Inferior parietal cortex (tissue), 1 donor: ENCODE measurements at regions not wholly inside any gene's neighbourhood (a gene's known extent, or its start where the extent isn't known, plus 50 kb on each side); places are given as distances from the start of the nearest gene placed in this dataset.

Experiments used
- DNase-seq: peaks from one replicate; pipeline ENCODE4 v3.0.0-alpha.2; 2016; ENCODE audit errors: extremely low spot score

- DNase-seq, result no peak
These were observed 135.9 kb downstream of the PAH start for GRCh38 chr12:102781117-102781516.

- no peak for DNase-seq
These were observed 141.0 kb downstream of the PAH start for GRCh38 chr12:102776041-102776440.

GRCh38 chr12:102769323-102769916 lies 147.6 kb downstream of the PAH start:
- DNase-seq, result peak; percentile 83

GRCh38 chr12:102766961-102767360 lies 150.1 kb downstream of the PAH start:
- no peak for DNase-seq

- no peak for DNase-seq
These were observed 151.3 kb downstream of the PAH start for GRCh38 chr12:102765736-102766135.

GRCh38 chr12:102763471-102763870 lies 153.6 kb downstream of the PAH start:
- DNase-seq, result no peak

- DNase-seq, result no peak
These were observed 154.0 kb downstream of the PAH start for GRCh38 chr12:102763061-102763460.

GRCh38 chr12:102760322-102760721 lies 156.7 kb downstream of the PAH start:
- DNase-seq, result no peak

- DNase-seq, result no peak
These were observed 157.6 kb downstream of the PAH start for GRCh38 chr12:102759466-102759865.

GRCh38 chr12:102757882-102758226 lies 159.2 kb downstream of the PAH start:
- no peak for DNase-seq

GRCh38 chr12:102757154-102757881 lies 159.7 kb downstream of the PAH start:
- DNase-seq, result peak; percentile 34

GRCh38 chr12:102756530-102756929 lies 160.5 kb downstream of the PAH start:
- DNase-seq, result no peak

GRCh38 chr12:102755266-102755665 lies 161.8 kb downstream of the PAH start:
- no peak for DNase-seq

GRCh38 chr12:102753802-102754201 lies 163.2 kb downstream of the PAH start:
- no peak for DNase-seq

GRCh38 chr12:102748704-102749103 lies 168.3 kb downstream of the PAH start:
- DNase-seq, result no peak

- no peak for DNase-seq
These were observed 170.1 kb downstream of the PAH start for GRCh38 chr12:102746963-102747362.

GRCh38 chr12:102745971-102746600 lies 171.0 kb downstream of the PAH start:
- DNase-seq, result no peak

- DNase-seq, result no peak
These were observed 175.8 kb downstream of the PAH start for GRCh38 chr12:102741196-102741595.

- peak; percentile 40 for DNase-seq
These were observed 176.7 kb downstream of the PAH start for GRCh38 chr12:102740141-102740955.

GRCh38 chr12:102736328-102736727 lies 180.7 kb downstream of the PAH start:
- no peak for DNase-seq

GRCh38 chr12:102735104-102735503 lies 181.9 kb downstream of the PAH start:
- no peak for DNase-seq

- no peak for DNase-seq
These were observed 186.0 kb downstream of the PAH start for GRCh38 chr12:102730996-102731395.
